ENCODE measurements at regions not wholly inside any gene's neighbourhood (a gene's known extent, or its start where the extent isn't known, plus 50 kb on each side); places are given as distances from the start of the nearest gene placed in this dataset.

DNA sequence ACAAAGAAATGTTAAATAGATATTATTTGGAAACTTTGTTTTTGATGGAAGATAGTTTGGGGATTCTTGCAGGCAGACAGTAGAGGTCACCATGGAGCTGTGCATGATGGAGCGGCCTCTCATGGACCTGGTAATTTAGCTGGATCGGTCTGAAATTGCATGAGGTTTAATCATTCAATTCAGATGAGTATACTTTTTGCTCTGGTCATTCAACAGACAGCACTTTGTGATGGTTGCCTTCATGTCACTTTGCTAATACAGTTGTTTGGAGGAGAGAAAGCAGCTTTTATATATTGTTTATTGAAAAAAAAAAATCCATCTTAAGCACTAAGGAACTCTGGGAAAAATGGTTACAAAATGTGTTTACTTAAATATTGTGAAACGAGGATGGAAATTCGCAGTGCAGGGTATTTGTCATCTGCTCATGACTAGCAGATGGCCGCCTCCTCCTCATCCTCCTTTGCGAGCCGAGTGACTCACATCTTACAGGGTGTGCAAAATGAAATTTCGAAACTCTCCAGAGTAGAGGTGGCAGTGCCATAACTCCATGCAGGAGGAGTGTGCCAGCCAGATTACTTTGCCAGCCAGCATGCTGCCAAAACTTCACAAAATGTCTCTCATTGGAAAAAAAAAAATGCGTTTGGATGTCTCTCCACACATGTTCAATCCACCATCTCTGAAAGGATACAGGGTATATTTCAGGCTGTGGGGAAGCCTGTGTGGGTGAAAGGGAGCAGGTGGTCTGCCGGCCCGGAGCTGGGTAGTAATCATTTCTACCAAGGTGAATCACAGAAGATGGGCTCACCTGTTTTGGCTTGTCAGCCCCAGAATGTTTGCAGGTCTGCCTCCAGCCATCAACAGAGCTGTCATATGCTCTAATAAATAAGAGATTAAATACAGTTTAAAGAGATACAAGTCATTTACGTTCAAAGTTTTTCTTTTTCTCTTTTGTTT lies 314.9 kb upstream of the DIPK2B start (continued):
- TF ChIP-seq ZNF777 (CRISPR knock-in tag; IDR thresholded peaks at IDR 0.05) (no peak), POLR2AphosphoS5 (IDR thresholded peaks at IDR 0.05; ENCODE audit: low read depth, low read length) (no peak), MIXL1 (CRISPR knock-in tag; IDR thresholded peaks at IDR 0.05) (no peak), NFIC (IDR thresholded peaks at IDR 0.05; ENCODE audit: low read length) (no peak), SALL1 (CRISPR knock-in tag; IDR thresholded peaks at IDR 0.05) (peak; percentile 41; the same call in 1 of the 2 replicates), SMYD3 (CRISPR knock-in tag; IDR thresholded peaks at IDR 0.05) (no peak), SOX6 (IDR thresholded peaks at IDR 0.05) (no peak), SOX6 (CRISPR knock-in tag; IDR thresholded peaks at IDR 0.05) (peak; percentile 38; the same call in 1 of the 2 replicates), THAP11 (CRISPR knock-in tag; IDR thresholded peaks at IDR 0.05) (peak; percentile 24; the same call in 1 of the 2 replicates), ZNF3 (CRISPR knock-in tag; IDR thresholded peaks at IDR 0.05) (no peak), SATB2 (CRISPR knock-in tag; IDR thresholded peaks at IDR 0.05) (no peak), ZNF746 (CRISPR knock-in tag; IDR thresholded peaks at IDR 0.05) (no peak), RXRB (CRISPR knock-in tag; IDR thresholded peaks at IDR 0.05; ENCODE audit: borderline replicate concordance) (peak; percentile 23), ZNF326 (CRISPR knock-in tag; IDR thresholded peaks at IDR 0.05; ENCODE audit: borderline replicate concordance) (no peak), DMAP1 (CRISPR knock-in tag; IDR thresholded peaks at IDR 0.05) (no peak)
- TF ChIP-seq, protein P1, sequence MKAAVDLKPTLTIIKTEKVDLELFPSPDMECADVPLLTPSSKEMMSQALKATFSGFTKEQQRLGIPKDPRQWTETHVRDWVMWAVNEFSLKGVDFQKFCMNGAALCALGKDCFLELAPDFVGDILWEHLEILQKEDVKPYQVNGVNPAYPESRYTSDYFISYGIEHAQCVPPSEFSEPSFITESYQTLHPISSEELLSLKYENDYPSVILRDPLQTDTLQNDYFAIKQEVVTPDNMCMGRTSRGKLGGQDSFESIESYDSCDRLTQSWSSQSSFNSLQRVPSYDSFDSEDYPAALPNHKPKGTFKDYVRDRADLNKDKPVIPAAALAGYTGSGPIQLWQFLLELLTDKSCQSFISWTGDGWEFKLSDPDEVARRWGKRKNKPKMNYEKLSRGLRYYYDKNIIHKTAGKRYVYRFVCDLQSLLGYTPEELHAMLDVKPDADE (CRISPR knock-in tag; IDR thresholded peaks at IDR 0.05), result no peak
- TF ChIP-seq, protein P2, sequence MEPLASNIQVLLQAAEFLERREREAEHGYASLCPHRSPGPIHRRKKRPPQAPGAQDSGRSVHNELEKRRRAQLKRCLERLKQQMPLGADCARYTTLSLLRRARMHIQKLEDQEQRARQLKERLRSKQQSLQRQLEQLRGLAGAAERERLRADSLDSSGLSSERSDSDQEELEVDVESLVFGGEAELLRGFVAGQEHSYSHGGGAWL (CRISPR knock-in tag; IDR thresholded peaks at IDR 0.05), result no peak
- TF ChIP-seq, protein P3, sequence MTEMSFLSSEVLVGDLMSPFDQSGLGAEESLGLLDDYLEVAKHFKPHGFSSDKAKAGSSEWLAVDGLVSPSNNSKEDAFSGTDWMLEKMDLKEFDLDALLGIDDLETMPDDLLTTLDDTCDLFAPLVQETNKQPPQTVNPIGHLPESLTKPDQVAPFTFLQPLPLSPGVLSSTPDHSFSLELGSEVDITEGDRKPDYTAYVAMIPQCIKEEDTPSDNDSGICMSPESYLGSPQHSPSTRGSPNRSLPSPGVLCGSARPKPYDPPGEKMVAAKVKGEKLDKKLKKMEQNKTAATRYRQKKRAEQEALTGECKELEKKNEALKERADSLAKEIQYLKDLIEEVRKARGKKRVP (CRISPR knock-in tag; IDR thresholded peaks at IDR 0.05), result no peak
- TF ChIP-seq, protein P4, sequence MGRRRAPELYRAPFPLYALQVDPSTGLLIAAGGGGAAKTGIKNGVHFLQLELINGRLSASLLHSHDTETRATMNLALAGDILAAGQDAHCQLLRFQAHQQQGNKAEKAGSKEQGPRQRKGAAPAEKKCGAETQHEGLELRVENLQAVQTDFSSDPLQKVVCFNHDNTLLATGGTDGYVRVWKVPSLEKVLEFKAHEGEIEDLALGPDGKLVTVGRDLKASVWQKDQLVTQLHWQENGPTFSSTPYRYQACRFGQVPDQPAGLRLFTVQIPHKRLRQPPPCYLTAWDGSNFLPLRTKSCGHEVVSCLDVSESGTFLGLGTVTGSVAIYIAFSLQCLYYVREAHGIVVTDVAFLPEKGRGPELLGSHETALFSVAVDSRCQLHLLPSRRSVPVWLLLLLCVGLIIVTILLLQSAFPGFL (CRISPR knock-in tag; IDR thresholded peaks at IDR 0.05), result no peak
